ENCODE measurements at regions not wholly inside any gene's neighbourhood (a gene's known extent, or its start where the extent isn't known, plus 50 kb on each side); places are given as distances from the start of the nearest gene placed in this dataset.

DNA sequence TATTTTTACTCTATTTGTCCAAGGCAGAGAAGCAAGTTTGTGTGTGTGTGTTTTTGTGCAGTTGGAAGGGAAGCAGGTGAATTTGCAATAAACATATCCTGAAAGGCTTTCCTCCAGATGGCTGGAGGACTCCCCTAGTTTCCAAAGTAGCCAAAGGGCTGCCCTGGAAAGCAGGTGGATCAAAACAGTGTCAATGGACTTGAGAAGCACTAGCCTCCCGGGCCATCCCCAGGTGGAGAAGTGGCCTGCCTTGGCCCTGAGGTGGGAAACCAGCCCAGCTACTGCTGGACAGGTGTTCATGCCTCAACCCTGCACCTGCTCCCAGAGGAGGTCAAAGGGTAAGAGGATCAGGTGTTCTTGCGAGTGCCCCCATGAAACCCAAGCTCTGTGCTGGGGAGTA is 1046.9 kb downstream of the VRK1 start:
- peaks cover 44% of the 10 kb centered on the region for H3K9me3 ChIP-seq (ENCODE audit: control insufficient read depth, insufficient read depth, low read length)
- ChIA-PET CTCF (no interaction called here), POLR2A (no interaction called here)
- H3K4me3 ChIP-seq (ENCODE audit: low read depth, low read length), result no peak overlapping the region
- no peak for DNase-seq (ENCODE audit: low read depth, low spot score)
- TF ChIP-seq, protein P1, sequence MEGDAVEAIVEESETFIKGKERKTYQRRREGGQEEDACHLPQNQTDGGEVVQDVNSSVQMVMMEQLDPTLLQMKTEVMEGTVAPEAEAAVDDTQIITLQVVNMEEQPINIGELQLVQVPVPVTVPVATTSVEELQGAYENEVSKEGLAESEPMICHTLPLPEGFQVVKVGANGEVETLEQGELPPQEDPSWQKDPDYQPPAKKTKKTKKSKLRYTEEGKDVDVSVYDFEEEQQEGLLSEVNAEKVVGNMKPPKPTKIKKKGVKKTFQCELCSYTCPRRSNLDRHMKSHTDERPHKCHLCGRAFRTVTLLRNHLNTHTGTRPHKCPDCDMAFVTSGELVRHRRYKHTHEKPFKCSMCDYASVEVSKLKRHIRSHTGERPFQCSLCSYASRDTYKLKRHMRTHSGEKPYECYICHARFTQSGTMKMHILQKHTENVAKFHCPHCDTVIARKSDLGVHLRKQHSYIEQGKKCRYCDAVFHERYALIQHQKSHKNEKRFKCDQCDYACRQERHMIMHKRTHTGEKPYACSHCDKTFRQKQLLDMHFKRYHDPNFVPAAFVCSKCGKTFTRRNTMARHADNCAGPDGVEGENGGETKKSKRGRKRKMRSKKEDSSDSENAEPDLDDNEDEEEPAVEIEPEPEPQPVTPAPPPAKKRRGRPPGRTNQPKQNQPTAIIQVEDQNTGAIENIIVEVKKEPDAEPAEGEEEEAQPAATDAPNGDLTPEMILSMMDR (IDR thresholded peaks at IDR 0.05; ENCODE audit: low read depth, low read length), result no peak
- no peaks in the 10 kb centered on the region for H3K27me3 ChIP-seq (ENCODE audit: control insufficient read depth, insufficient read depth, low read length)
- no peak overlapping the region for H3K27ac ChIP-seq (ENCODE audit: low read depth, low read length)

DNA sequence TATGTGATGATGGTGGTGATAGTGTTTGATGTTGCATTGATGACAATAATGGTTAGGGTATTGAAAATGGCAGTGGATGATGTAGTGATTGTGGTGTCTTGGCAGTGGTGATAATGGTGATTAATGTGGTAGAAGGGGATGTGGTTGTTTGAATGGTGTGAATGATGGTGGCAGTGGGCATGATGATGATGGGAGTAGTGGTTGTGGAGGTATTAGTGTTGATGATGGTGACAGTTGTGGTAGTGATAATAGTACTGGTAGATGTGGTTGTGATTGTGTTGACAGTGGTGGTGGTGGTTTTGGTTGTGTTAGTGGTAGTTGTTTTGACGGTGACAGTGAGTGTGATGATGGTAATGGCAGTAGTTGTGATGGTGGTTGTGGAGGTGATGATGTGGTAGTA is 1049.0 kb downstream of the VRK1 start:
- TF ChIP-seq, protein P1 (IDR thresholded peaks at IDR 0.05; ENCODE audit: low read depth, low read length), result no peak
- DNase-seq (ENCODE audit: low read depth, low spot score), result no peak
- Histone ChIP-seq H3K9me3 (ENCODE audit: control insufficient read depth, insufficient read depth, low read length) (peaks cover 33% of the 10 kb centered on the region), H3K27me3 (ENCODE audit: control insufficient read depth, insufficient read depth, low read length) (no peaks in the 10 kb centered on the region), H3K27ac (ENCODE audit: low read depth, low read length) (no peak overlapping the region), H3K4me3 (ENCODE audit: low read depth, low read length) (no peak overlapping the region)
- ChIA-PET CTCF (no interaction called here), POLR2A (no interaction called here)

DNA sequence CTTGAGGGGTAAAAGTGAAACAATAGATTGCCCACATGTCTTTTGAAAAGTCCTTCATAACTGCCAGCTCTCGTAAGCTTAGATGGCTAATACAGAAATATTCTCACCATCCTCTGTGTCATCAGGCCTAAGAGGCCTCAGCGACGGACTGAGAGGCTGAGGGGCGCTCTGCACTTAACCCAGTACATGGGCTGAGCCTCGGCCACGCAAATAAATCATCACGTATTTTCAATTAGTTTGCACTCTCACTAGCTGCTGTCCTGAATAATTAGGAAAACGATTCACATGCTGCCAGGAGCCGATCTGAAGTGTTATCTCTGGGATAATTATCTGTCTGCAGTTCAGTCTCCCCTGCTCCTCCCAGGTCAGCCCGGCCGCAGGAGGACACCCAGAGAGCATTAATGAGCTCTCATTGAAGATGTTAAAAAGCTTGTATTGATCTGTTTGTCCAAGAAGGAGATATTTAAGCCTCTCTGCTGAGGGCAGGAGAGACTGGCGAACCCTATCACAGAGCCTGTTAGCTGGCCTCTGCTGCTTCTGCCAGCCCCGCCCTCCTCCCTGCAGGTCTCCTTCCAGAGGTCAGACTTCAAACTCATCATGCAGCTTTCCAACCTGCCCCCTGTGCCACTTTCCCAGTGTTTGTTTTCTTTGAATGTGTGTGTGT is 1051.3 kb downstream of the VRK1 start:
- H3K27ac ChIP-seq (ENCODE audit: low read depth, low read length), result no peak overlapping the region
- peaks cover 29% of the 10 kb centered on the region for H3K9me3 ChIP-seq (ENCODE audit: control insufficient read depth, insufficient read depth, low read length)
- ChIA-PET CTCF (no interaction called here), POLR2A (no interaction called here)
- DNase-seq (ENCODE audit: low read depth, low spot score), result no peak
- no peaks in the 10 kb centered on the region for H3K27me3 ChIP-seq (ENCODE audit: control insufficient read depth, insufficient read depth, low read length)
- no peak overlapping the region for H3K4me3 ChIP-seq (ENCODE audit: low read depth, low read length)
- TF ChIP-seq, protein P1 (IDR thresholded peaks at IDR 0.05; ENCODE audit: low read depth, low read length), result no peak

DNA sequence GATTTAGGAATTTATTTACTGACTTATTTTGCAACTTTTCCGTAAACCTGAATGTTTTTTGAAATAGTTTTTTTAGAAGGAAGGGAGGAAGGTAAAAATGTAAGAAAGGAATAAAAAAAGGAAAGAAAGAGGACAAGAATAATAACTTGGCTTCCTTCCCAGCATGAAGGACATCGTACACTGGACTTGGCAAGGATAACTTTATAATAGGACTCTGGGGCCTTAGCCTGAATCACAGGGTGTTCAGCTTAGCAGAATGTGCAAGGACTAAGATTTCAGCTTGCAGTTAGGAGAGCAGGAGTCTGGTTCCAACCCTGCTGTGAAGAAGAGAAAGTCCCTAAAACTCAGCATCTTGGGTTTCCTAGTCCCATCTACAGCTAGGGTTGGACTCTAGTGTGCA is 1053.3 kb downstream of the VRK1 start:
- CTCF ChIA-PET, result no interaction called here
- Histone ChIP-seq H3K9me3 (ENCODE audit: control insufficient read depth, insufficient read depth, low read length) (peaks cover 37% of the 10 kb centered on the region), H3K27ac (ENCODE audit: low read depth, low read length) (no peak overlapping the region), H3K27me3 (ENCODE audit: control insufficient read depth, insufficient read depth, low read length) (no peaks in the 10 kb centered on the region), H3K4me3 (ENCODE audit: low read depth, low read length) (no peak overlapping the region)
- no peak for DNase-seq (ENCODE audit: low read depth, low spot score)
- TF ChIP-seq, protein P1 (IDR thresholded peaks at IDR 0.05; ENCODE audit: low read depth, low read length), result no peak
- POLR2A ChIA-PET, result no interaction called here

DNA sequence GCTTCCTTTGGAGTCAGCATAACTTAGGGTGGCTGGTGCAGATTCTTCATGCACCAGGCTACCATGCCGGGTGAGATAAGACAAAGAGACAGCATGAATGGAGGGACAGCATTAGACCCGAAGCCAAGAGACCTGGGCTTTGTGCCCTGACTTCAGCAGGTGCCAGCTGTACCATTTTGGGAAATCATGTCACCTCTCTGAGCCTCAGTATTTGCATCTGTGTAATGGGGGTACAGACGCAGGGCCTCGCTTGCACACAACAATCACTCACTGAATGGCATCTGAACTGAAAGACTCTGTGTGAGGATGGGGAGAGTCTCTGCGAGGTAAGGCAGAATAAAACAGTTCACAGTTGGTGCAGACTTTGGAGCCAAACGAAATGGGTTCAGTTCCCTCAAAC is 1053.7 kb downstream of the VRK1 start:
- TF ChIP-seq, protein P1 (IDR thresholded peaks at IDR 0.05; ENCODE audit: low read depth, low read length), result no peak
- ChIA-PET POLR2A (no interaction called here), CTCF (no interaction called here)
- no peak for DNase-seq (ENCODE audit: low read depth, low spot score)
- Histone ChIP-seq H3K27me3 (ENCODE audit: control insufficient read depth, insufficient read depth, low read length) (no peaks in the 10 kb centered on the region), H3K9me3 (ENCODE audit: control insufficient read depth, insufficient read depth, low read length) (peaks cover 39% of the 10 kb centered on the region), H3K27ac (ENCODE audit: low read depth, low read length) (no peak overlapping the region), H3K4me3 (ENCODE audit: low read depth, low read length) (no peak overlapping the region)

Data from AG04450 (cell line).